PC-9 (cell line): ENCODE measurements at regions not wholly inside any gene's neighbourhood (a gene's known extent, or its start where the extent isn't known, plus 50 kb on each side); places are given as distances from the start of the nearest gene placed in this dataset.

Source experiments
- BruUV-seq: library from RNA; stranded (reverse); fragments of 400-500 nt; replicated peaks from 2 replicates; lab custom pipeline; 2021; lab: Mats Ljungman, UMichigan
- CTCF ChIA-PET: fragments of 300-600 bp; sonication (Branson Sonifier 250); formaldehyde crosslinking; loops from one replicate; lab custom pipeline; 2022; ENCODE audit warnings: antibody characterized with exemption; lab: Charles Lee
- POLR2A ChIA-PET: fragments of 300-600 bp; sonication (Branson Sonifier 250); formaldehyde crosslinking; loops from one replicate; lab custom pipeline; 2022; ENCODE audit warnings: antibody characterized with exemption; ENCODE audit not compliant: unreplicated experiment; lab: Charles Lee
- DNase-seq, 2 experiments: peaks; one replicate each; pipeline versions ENCODE4 v3.0.0 to v3.0.0-alpha.2; 2015 to 2022; ENCODE audit warnings: mixed read lengths in 1 of 2
- H2AFZ ChIP-seq: fragments of 200-600 bp; sonication (generic); 2 replicates; pipeline ENCODE4 v1.8.1; 2017; ENCODE audit warnings: antibody characterized with exemption
- H3F3A ChIP-seq: fragments of 200-600 bp; sonication (generic); 2 replicates; pipeline ENCODE4 v1.8.1; 2017; ENCODE audit warnings: antibody characterized with exemption, mild to moderate bottlenecking, low read depth; ENCODE audit not compliant: insufficient read depth
- H3K27ac ChIP-seq: fragments of 200-600 bp; sonication (generic); 2 replicates; pipeline ENCODE4 v1.6.1; 2016; ENCODE audit warnings: mixed run types
- H3K27me3 ChIP-seq: fragments of 200-600 bp; sonication (generic); 2 replicates; pipeline ENCODE4 v1.6.1; 2016; ENCODE audit warnings: low read depth, mixed run types; ENCODE audit not compliant: insufficient read depth
- H3K36me3 ChIP-seq: fragments of 200-600 bp; sonication (generic); 2 replicates; pipeline ENCODE4 v1.6.1; 2016; ENCODE audit warnings: low read depth, mixed run types
- H3K4me1 ChIP-seq: fragments of 200-600 bp; sonication (generic); replicated peaks from 2 replicates; pipeline ENCODE4 v1.6.1; 2016; ENCODE audit warnings: mixed run types; ENCODE audit not compliant: insufficient read depth
- H3K4me2 ChIP-seq: fragments of 200-600 bp; sonication (generic); 2 replicates; pipeline ENCODE4 v1.6.1; 2017; ENCODE audit warnings: mixed run types
- H3K4me3 ChIP-seq: fragments of 200-600 bp; sonication (generic); 2 replicates; pipeline ENCODE4 v1.6.1; 2016; ENCODE audit warnings: mixed run types
- H3K79me2 ChIP-seq: fragments of 200-600 bp; sonication (generic); 2 replicates; pipeline ENCODE4 v1.6.1; 2017; ENCODE audit warnings: low read depth, mixed run types
- H3K9me2 ChIP-seq: fragments of 200-600 bp; sonication (generic); 2 replicates; pipeline ENCODE4 v1.8.1; 2017; ENCODE audit warnings: mild to moderate bottlenecking; ENCODE audit not compliant: insufficient read depth
- H3K9me3 ChIP-seq: fragments of 200-600 bp; sonication (generic); 2 replicates; pipeline ENCODE4 v1.8.1; 2016; ENCODE audit warnings: low read depth; ENCODE audit not compliant: insufficient read depth
- H4K20me1 ChIP-seq: fragments of 200-600 bp; sonication (generic); 2 replicates; pipeline ENCODE4 v1.8.1; 2017; ENCODE audit not compliant: insufficient read depth
- CTCF ChIP-seq: fragments of 200-600 bp; sonication (generic); conservative IDR thresholded peaks from 2 replicates; pipeline ENCODE4 v1.6.1; 2017; ENCODE audit warnings: mixed run types, antibody characterized with exemption, mild to moderate bottlenecking, moderate library complexity
- EZH2 ChIP-seq: fragments of 200-600 bp; sonication (generic); IDR thresholded peaks from 2 replicates; pipeline ENCODE4 v1.8.0; 2017; ENCODE audit warnings: antibody characterized with exemption, low read depth
- intact Hi-C: fragments of 100-400 bp; cut with micrococcal nuclease; formaldehyde crosslinking; loops from one replicate; pipeline ENCODE4 v1.10.0; 2022; ENCODE audit not compliant: unreplicated experiment

- Histone ChIP-seq H3K4me3 (no peak overlapping the region), H3K27me3 (peaks cover 21% of the 10 kb centered on the region), H3K36me3 (no peaks in the 10 kb centered on the region), H3K4me2 (no peak overlapping the region), H3K4me1 (no peaks in the 10 kb centered on the region), H3K79me2 (no peaks in the 10 kb centered on the region), H4K20me1 (no peaks in the 10 kb centered on the region), H3F3A (no peaks in the 10 kb centered on the region), H3K9me3 (no peaks in the 10 kb centered on the region), H3K27ac (no peak overlapping the region), H3K9me2 (no peaks in the 10 kb centered on the region), H2AFZ (no peak overlapping the region)
- TF ChIP-seq CTCF (no peak), EZH2 (no peak)
- DNase-seq = no peak
- intact Hi-C loops = no loop called here
- ChIA-PET POLR2A (no interaction called here), CTCF (no interaction called here)
- no TSS peak for BruUV-seq
Observed at GRCh38 chr10:130723704-130724103, 587.5 kb downstream of the GLRX3 start.

- POLR2A ChIA-PET = no interaction called here
- Histone ChIP-seq H3K27me3 (peaks cover 23% of the 10 kb centered on the region), H3K79me2 (no peaks in the 10 kb centered on the region), H3K4me2 (no peak overlapping the region), H3K9me2 (no peaks in the 10 kb centered on the region), H3K4me3 (no peak overlapping the region), H2AFZ (no peak overlapping the region), H4K20me1 (no peaks in the 10 kb centered on the region), H3K9me3 (no peaks in the 10 kb centered on the region), H3K36me3 (no peaks in the 10 kb centered on the region), H3K27ac (no peak overlapping the region), H3F3A (no peaks in the 10 kb centered on the region), H3K4me1 (no peaks in the 10 kb centered on the region)
- BruUV-seq = no TSS peak
- CTCF ChIA-PET = interaction anchor here (0.6 kb wide), 1 partner anchor 692 kb away, joined by 8 read pairs; no protein-coding TSS in a partner anchor
- TF ChIP-seq EZH2 (no peak), CTCF (no peak)
- intact Hi-C loops = no loop called here
- DNase-seq = no peak
Observed at GRCh38 chr10:130725474-130725970, 586.0 kb downstream of the TCERG1L start.

- H3K27me3 ChIP-seq = peaks cover 23% of the 10 kb centered on the region
- no peak overlapping the region for H3K4me2 ChIP-seq
- CTCF ChIA-PET = no interaction called here
- no peak overlapping the region for H3K27ac ChIP-seq
- no peaks in the 10 kb centered on the region for H3F3A ChIP-seq
- H4K20me1 ChIP-seq = no peaks in the 10 kb centered on the region
- TF ChIP-seq CTCF (no peak), EZH2 (no peak)
- H3K36me3 ChIP-seq = no peaks in the 10 kb centered on the region
- intact Hi-C loops = no loop called here
- no peak for DNase-seq
- H2AFZ ChIP-seq = no peak overlapping the region
- no peak overlapping the region for H3K4me3 ChIP-seq
- H3K4me1 ChIP-seq = no peaks in the 10 kb centered on the region
- POLR2A ChIA-PET = no interaction called here
- no peaks in the 10 kb centered on the region for H3K9me3 ChIP-seq
- BruUV-seq = no TSS peak
- H3K9me2 ChIP-seq = no peaks in the 10 kb centered on the region
- no peaks in the 10 kb centered on the region for H3K79me2 ChIP-seq
Observed at GRCh38 chr10:130726996-130727725, 584.4 kb downstream of the TCERG1L start.
